GM12878 (cell line): ENCODE measurements at regions not wholly inside any gene's neighbourhood (a gene's known extent, or its start where the extent isn't known, plus 50 kb on each side); places are given as distances from the start of the nearest gene placed in this dataset.

ENCODE experiments used
- ATAC-seq: fragments of 200-7000 bp; cut with Tn5 transposase; 3 replicates; pipeline ENCODE4 v1.9.1; 2020; ENCODE audit warnings: mild to moderate bottlenecking, moderate library complexity
- BruUV-seq: library from RNA; stranded (reverse); fragments of 400-500 nt; replicated peaks from 2 replicates; lab custom pipeline; 2021; lab: Mats Ljungman, UMichigan
- CTCF ChIA-PET: fragments of 300-600 bp; sonication (Branson Sonifier 250); formaldehyde crosslinking; extraction: SDS; loops from one replicate; lab custom pipeline; 2021; ENCODE audit warnings: inconsistent platforms; lab: Yijun Ruan, JAX
- POLR2A ChIA-PET: fragments of 350-600 bp; formaldehyde crosslinking; extraction: SDS; loops from one replicate; lab custom pipeline; 2021; ENCODE audit warnings: inconsistent platforms; lab: Charles Lee
- RAD21 ChIA-PET: fragments of 300-600 bp; sonication (Branson Sonifier 250); formaldehyde crosslinking; loops from one replicate; lab custom pipeline; 2023; ENCODE audit warnings: antibody characterized with exemption; ENCODE audit not compliant: unreplicated experiment; lab: Charles Lee
- SMC1A ChIA-PET: fragments of 300-600 bp; sonication (Branson Sonifier 250); formaldehyde crosslinking; loops from one replicate; lab custom pipeline; 2023; ENCODE audit not compliant: unreplicated experiment, uncharacterized antibody; lab: Charles Lee
- DNase-seq: peaks from one replicate; pipeline ENCODE4 v3.0.0-alpha.2; 2011; ENCODE audit warnings: low read depth, low spot score
- FAIRE-seq: peaks from 3 replicates; lab custom pipeline; 2011; peaks lifted over from hg19 to GRCh38; lab: Jason Lieb, UNC
- H2AFZ ChIP-seq: 2 replicates; pipeline ENCODE4 v1.6.0; 2011; ENCODE audit warnings: low read depth, low read length, control low read depth; ENCODE audit not compliant: control insufficient read depth
- H3K27ac ChIP-seq: 2 replicates; pipeline ENCODE4 v1.5.1; 2011; ENCODE audit warnings: control low read depth; ENCODE audit not compliant: control insufficient read depth, insufficient read depth
- H3K27me3 ChIP-seq, 2 experiments: replicated peaks in 1 of 2; 2 replicates each; pipeline versions ENCODE4 v1.6.0 to v1.6.1; 2011; ENCODE audit warnings: low read length in 1 of 2; ENCODE audit not compliant: control insufficient read depth in 2 of 2, insufficient read depth in 2 of 2
- H3K36me3 ChIP-seq, 2 experiments: 2 replicates each; pipeline ENCODE4 v1.5.1; 2011; ENCODE audit warnings: low read length in 1 of 2; ENCODE audit not compliant: control insufficient read depth in 2 of 2, insufficient read depth in 2 of 2
- H3K4me1 ChIP-seq: 2 replicates; pipeline ENCODE4 v1.6.1; 2011; ENCODE audit warnings: mild to moderate bottlenecking, low read length, moderate library complexity, mixed read lengths; ENCODE audit not compliant: control insufficient read depth, insufficient read depth
- H3K4me2 ChIP-seq: 2 replicates; pipeline ENCODE4 v1.6.0; 2011; ENCODE audit warnings: control low read depth; ENCODE audit not compliant: control insufficient read depth, insufficient read depth
- H3K4me3 ChIP-seq: fragments of 200-600 bp; sonication (generic); 2 replicates; pipeline ENCODE4 v1.5.1; 2016
- H3K79me2 ChIP-seq: 2 replicates; pipeline ENCODE4 v1.6.0; 2011; ENCODE audit warnings: low read length; ENCODE audit not compliant: control insufficient read depth, insufficient read depth
- H3K9ac ChIP-seq: 2 replicates; pipeline ENCODE4 v1.8.0; 2011; ENCODE audit warnings: low read length, control low read depth, mixed read lengths; ENCODE audit not compliant: control insufficient read depth, insufficient read depth
- H3K9me3 ChIP-seq: replicated peaks from 3 replicates; pipeline ENCODE4 v1.5.1; 2011; ENCODE audit warnings: mild to moderate bottlenecking, low read length; ENCODE audit not compliant: control insufficient read depth, insufficient read depth
- H4K20me1 ChIP-seq: 2 replicates; pipeline ENCODE4 v1.6.0; 2011; ENCODE audit not compliant: control insufficient read depth, insufficient read depth
- BMI1 ChIP-seq: fragments of 450-650 bp; IDR thresholded peaks from 2 replicates; pipeline ENCODE4 v1.6.1; 2016; ENCODE audit warnings: mild to moderate bottlenecking, moderate library complexity, borderline replicate concordance
- CBFB ChIP-seq: IDR thresholded peaks from 2 replicates; pipeline ENCODE4 v1.6.1; 2016; ENCODE audit warnings: antibody characterized with exemption, low read depth
- CBX5 ChIP-seq: sonication (generic); IDR thresholded peaks from 2 replicates; pipeline ENCODE4 v1.6.1; 2016; ENCODE audit warnings: low read depth, moderate library complexity, mild to moderate bottlenecking, inconsistent platforms
- HCFC1 ChIP-seq: fragments of 150-350 bp; IDR thresholded peaks from 2 replicates; pipeline ENCODE4 v1.6.1; 2014; ENCODE audit warnings: low read length
- NBN ChIP-seq: fragments of 450-650 bp; IDR thresholded peaks from 2 replicates; pipeline ENCODE4 v1.6.1; 2016
- NFYA ChIP-seq: IDR thresholded peaks from 2 replicates; pipeline ENCODE4 v1.6.1; 2011; ENCODE audit warnings: low read depth, mild to moderate bottlenecking, low read length, improper control_type of control experiment, borderline replicate concordance
- NR2F1 ChIP-seq: fragments of 450-650 bp; conservative IDR thresholded peaks from 2 replicates; pipeline ENCODE4 v1.6.1; 2017; ENCODE audit warnings: mild to moderate bottlenecking
- PAX8 ChIP-seq: fragments of 450-650 bp; IDR thresholded peaks from 2 replicates; pipeline ENCODE4 v1.6.1; 2017; ENCODE audit warnings: mild to moderate bottlenecking, moderate library complexity
- RCOR1 ChIP-seq: conservative IDR thresholded peaks from 2 replicates; pipeline ENCODE4 v1.6.1; 2012; ENCODE audit warnings: low read depth, low read length, improper control_type of control experiment
- RUNX3 ChIP-seq: IDR thresholded peaks from 2 replicates; pipeline ENCODE4 v1.6.1; 2012; ENCODE audit warnings: low read length, inconsistent platforms
- YBX1 ChIP-seq: fragments of 450-650 bp; IDR thresholded peaks from 2 replicates; pipeline ENCODE4 v1.6.1; 2016; ENCODE audit warnings: antibody characterized with exemption
- ZNF217 ChIP-seq: fragments of 450-650 bp; IDR thresholded peaks from 2 replicates; pipeline ENCODE4 v1.6.1; 2017; ENCODE audit warnings: antibody characterized with exemption, mild to moderate bottlenecking
- WGBS: methylation state at CpG from one replicate; pipeline ENCODE4 v1.1.6; 2016; ENCODE audit warnings: low lambda C conversion rate; ENCODE audit not compliant: insufficient replicate concordance, insufficient coverage; ENCODE audit errors: missing lambda C conversion rate; 5-methylcytosine and 5-hydroxymethylcytosine counted together
- in situ Hi-C: fragments of 300-500 bp; cut with MboI; formaldehyde crosslinking; loops from 9 replicates; pipeline ENCODE4 v1.14.3; 2018; ENCODE audit warnings: mixed read lengths
- intact Hi-C: fragments of 100-400 bp; cut with micrococcal nuclease; formaldehyde crosslinking; loops from one replicate; pipeline ENCODE4 v1.14.2; 2022; ENCODE audit not compliant: unreplicated experiment
- TF ChIP-seq, protein P1 (sequence below): IDR thresholded peaks from 2 replicates; pipeline ENCODE4 v1.6.1; 2012; ENCODE audit warnings: improper control_type of control experiment, low read depth, low read length; ENCODE audit not compliant: insufficient replicate concordance
- TF ChIP-seq, protein P2 (sequence below): fragments of 450-650 bp; IDR thresholded peaks from 2 replicates; pipeline ENCODE4 v1.6.1; 2017; ENCODE audit warnings: mild to moderate bottlenecking
- TF ChIP-seq, protein P3 (sequence below): fragments of 450-650 bp; IDR thresholded peaks from 2 replicates; pipeline ENCODE4 v1.6.1; 2014; ENCODE audit warnings: mild to moderate bottlenecking

DNA sequence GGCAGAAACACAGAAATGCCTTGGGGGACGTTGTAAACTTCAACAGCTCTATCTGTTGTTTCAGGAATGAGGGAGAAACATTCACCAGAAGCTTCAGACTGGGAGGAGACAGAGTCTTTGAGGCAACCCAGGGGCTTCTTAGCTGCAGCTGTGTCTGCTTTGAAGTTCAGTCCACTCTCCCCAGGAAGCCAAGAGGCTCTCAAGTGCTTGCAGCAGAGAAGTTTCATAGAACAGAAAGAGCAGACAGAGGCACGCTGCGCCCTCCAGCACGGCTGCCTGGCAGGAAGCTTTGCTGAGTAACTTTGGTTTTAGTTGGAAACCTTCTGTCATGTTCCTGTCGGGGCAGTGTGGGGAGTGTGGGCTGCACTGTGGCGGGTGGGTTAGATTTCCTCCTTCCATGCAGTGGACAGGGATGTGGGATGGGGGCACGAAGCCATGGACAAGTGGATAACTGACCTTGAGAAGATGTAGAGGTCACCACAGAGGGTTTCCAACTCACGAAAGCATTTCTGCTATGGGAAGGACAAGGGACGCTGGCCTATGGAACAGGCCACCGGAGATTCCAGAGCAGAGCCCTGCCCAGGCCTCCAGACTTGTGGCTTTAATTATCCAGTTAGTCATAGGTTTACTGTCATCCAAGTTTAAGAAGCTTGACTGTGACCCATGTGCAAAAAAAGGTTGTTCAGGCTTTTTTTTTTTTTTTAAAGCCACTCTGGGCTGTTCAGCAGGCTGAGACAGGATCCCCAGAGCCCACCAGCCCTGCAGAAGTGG, 107.7 kb downstream of the ARF6 start:
- no peaks in the 10 kb centered on the region for H3K27me3 ChIP-seq
- CTCF ChIA-PET: interaction anchor here (0.6 to 8.7 kb wide), 16 partner anchors 9 to 138 kb away, joined by 3 to 82 read pairs (median 7); partner anchors contain the start of gene ARF6
- peaks cover 41% of the 10 kb centered on the region for H3K4me1 ChIP-seq
- SMC1A ChIA-PET: interaction anchor here (0.7 to 7.5 kb wide), 32 partner anchors 9 to 367 kb away, joined by 3 to 133 read pairs (median 5); partner anchors contain the start of gene ARF6
- POLR2A ChIA-PET: interaction anchor here (0.6 to 9.3 kb wide), 25 partner anchors 9 to 367 kb away, joined by 3 to 119 read pairs (median 8); partner anchors contain the start of gene ARF6
- in situ Hi-C loops: no loop called here
- peak overlapping the region; percentile 96 for H3K9ac ChIP-seq
- no peaks in the 10 kb centered on the region for H4K20me1 ChIP-seq
- H3K36me3 ChIP-seq: no peaks in the 10 kb centered on the region
- peak overlapping the region; percentile 55 for H3K4me3 ChIP-seq
- peaks cover 12% of the 10 kb centered on the region for H3K79me2 ChIP-seq
- FAIRE-seq: peak; percentile 76
- BruUV-seq: no TSS peak
- no peaks in the 10 kb centered on the region for H3K9me3 ChIP-seq
- H3K27ac ChIP-seq: peak overlapping the region; percentile 99
- intact Hi-C loops: loop anchor here (5.0 kb wide), 1 partner anchor 38 kb away; no protein-coding TSS in a partner anchor
- DNase-seq: no peak
- WGBS: under 1% methylated on average over 10 of the region's 10 CpGs
- peak overlapping the region; percentile 95 for H3K4me2 ChIP-seq
- ATAC-seq: peak; percentile 12
- RAD21 ChIA-PET: interaction anchor here (0.5 to 6.7 kb wide), 22 partner anchors 8 to 759 kb away, joined by 3 to 107 read pairs (median 12); partner anchors contain the start of genes ARF6 and NEMF
- peak overlapping the region; percentile 69 for H2AFZ ChIP-seq
- TF ChIP-seq CBFB (peak; percentile 27), BMI1 (no peak), PAX8 (no peak), RUNX3 (peak; percentile 58), YBX1 (no peak), ZNF217 (no peak), HCFC1 (no peak), NBN (no peak), CBX5 (no peak), NR2F1 (0 out of 2 replicates have a peak, but pooled peaks have one; percentile 33), NFYA (no peak), RCOR1 (no peak)
- TF ChIP-seq, protein P1, sequence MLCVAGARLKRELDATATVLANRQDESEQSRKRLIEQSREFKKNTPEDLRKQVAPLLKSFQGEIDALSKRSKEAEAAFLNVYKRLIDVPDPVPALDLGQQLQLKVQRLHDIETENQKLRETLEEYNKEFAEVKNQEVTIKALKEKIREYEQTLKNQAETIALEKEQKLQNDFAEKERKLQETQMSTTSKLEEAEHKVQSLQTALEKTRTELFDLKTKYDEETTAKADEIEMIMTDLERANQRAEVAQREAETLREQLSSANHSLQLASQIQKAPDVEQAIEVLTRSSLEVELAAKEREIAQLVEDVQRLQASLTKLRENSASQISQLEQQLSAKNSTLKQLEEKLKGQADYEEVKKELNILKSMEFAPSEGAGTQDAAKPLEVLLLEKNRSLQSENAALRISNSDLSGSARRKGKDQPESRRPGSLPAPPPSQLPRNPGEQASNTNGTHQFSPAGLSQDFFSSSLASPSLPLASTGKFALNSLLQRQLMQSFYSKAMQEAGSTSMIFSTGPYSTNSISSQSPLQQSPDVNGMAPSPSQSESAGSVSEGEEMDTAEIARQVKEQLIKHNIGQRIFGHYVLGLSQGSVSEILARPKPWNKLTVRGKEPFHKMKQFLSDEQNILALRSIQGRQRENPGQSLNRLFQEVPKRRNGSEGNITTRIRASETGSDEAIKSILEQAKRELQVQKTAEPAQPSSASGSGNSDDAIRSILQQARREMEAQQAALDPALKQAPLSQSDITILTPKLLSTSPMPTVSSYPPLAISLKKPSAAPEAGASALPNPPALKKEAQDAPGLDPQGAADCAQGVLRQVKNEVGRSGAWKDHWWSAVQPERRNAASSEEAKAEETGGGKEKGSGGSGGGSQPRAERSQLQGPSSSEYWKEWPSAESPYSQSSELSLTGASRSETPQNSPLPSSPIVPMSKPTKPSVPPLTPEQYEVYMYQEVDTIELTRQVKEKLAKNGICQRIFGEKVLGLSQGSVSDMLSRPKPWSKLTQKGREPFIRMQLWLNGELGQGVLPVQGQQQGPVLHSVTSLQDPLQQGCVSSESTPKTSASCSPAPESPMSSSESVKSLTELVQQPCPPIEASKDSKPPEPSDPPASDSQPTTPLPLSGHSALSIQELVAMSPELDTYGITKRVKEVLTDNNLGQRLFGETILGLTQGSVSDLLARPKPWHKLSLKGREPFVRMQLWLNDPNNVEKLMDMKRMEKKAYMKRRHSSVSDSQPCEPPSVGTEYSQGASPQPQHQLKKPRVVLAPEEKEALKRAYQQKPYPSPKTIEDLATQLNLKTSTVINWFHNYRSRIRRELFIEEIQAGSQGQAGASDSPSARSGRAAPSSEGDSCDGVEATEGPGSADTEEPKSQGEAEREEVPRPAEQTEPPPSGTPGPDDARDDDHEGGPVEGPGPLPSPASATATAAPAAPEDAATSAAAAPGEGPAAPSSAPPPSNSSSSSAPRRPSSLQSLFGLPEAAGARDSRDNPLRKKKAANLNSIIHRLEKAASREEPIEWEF: no peak
- TF ChIP-seq, protein P2, sequence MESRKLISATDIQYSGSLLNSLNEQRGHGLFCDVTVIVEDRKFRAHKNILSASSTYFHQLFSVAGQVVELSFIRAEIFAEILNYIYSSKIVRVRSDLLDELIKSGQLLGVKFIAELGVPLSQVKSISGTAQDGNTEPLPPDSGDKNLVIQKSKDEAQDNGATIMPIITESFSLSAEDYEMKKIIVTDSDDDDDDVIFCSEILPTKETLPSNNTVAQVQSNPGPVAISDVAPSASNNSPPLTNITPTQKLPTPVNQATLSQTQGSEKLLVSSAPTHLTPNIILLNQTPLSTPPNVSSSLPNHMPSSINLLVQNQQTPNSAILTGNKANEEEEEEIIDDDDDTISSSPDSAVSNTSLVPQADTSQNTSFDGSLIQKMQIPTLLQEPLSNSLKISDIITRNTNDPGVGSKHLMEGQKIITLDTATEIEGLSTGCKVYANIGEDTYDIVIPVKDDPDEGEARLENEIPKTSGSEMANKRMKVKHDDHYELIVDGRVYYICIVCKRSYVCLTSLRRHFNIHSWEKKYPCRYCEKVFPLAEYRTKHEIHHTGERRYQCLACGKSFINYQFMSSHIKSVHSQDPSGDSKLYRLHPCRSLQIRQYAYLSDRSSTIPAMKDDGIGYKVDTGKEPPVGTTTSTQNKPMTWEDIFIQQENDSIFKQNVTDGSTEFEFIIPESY: no peak
- TF ChIP-seq, protein P3, sequence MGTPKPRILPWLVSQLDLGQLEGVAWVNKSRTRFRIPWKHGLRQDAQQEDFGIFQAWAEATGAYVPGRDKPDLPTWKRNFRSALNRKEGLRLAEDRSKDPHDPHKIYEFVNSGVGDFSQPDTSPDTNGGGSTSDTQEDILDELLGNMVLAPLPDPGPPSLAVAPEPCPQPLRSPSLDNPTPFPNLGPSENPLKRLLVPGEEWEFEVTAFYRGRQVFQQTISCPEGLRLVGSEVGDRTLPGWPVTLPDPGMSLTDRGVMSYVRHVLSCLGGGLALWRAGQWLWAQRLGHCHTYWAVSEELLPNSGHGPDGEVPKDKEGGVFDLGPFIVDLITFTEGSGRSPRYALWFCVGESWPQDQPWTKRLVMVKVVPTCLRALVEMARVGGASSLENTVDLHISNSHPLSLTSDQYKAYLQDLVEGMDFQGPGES: no peak
